GM10266 (cell line): ENCODE measurements at regions not wholly inside any gene's neighbourhood (a gene's known extent, or its start where the extent isn't known, plus 50 kb on each side); places are given as distances from the start of the nearest gene placed in this dataset.

ENCODE experiments used
- DNase-seq: peaks from one replicate; pipeline ENCODE4 v3.0.0; 2012; ENCODE audit errors: extremely low spot score
- CTCF ChIP-seq: IDR thresholded peaks from 2 replicates; pipeline ENCODE4 v1.5.1; 2012; ENCODE audit warnings: mild to moderate bottlenecking, low read depth; ENCODE audit not compliant: control insufficient read depth, insufficient read depth; ENCODE audit errors: missing control alignments

- no peak for DNase-seq
- TF ChIP-seq CTCF = no peak
These were observed 308.4 kb upstream of the LRFN5 start for GRCh38 chr14:41298328-41298690.

GRCh38 chr14:41297576-41298327 is 308.9 kb upstream of the LRFN5 start:
- no peak for TF ChIP-seq CTCF
- DNase-seq = no peak

DNA sequence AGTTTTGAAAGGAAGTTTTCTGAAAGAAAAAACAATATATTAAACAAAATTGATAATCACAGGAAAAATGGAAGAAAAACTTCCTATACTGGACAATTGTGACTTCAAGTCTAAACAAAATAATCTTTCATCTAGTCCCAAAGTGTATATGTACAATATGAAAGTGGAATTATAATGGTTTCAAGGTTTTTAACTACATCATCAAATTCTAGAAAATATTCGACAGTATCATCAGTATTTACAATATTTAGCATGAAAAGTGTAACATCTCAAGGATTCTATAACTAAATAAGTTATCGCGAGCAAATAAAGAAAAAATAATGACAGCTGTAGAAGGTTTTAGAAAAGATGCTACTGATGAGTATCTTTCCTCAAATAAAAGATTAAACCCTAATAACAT is 310.9 kb upstream of the LRFN5 start:
- TF ChIP-seq CTCF = no peak
- no peak for DNase-seq

DNA sequence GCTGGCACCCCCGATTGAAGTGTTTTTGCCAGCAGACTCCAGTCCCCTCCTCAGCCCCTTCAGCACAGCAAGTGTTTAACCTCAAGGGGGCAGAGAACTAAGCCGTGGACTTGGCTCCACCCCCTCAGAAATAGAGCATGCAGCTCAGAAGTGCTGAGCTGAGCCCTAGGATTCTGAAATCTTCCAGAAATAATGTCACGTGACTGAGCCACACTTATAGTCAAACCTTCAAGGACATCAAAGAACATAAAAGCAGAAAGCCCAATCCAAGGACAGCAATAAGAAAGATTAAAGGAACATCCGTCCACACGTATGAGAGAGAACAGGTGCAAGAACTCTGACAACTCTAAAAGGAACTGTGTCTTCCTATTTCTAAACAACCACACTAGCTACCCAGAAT is 317.7 kb upstream of the LRFN5 start:
- TF ChIP-seq CTCF = no peak
- DNase-seq = no peak

DNA sequence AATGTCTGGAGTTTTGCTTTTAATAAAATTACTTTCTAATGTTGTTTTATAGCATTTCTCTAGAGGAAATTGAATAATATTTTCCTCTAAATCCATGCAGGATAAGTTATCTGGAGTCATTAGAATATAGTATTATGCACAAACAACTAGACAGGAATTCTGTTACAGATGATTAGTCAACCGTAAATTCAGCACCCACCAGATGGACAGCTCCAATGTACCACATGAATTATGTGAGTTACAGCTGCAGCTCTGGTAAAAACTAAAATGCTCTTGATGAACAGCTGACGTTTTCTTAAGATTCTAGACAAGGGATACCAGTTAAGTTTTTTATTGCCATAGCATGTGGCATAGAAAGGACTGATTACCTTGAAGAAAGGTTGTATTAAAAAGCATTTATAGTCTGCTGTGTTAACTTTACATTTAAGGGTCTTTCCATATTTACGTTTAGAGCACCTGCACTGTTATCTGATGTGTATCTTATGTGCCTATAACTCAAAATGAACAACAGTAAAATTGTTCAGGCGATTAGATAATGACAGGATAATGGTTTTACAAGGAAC is 321.4 kb upstream of the LRFN5 start:
- TF ChIP-seq CTCF = no peak
- no peak for DNase-seq

DNA sequence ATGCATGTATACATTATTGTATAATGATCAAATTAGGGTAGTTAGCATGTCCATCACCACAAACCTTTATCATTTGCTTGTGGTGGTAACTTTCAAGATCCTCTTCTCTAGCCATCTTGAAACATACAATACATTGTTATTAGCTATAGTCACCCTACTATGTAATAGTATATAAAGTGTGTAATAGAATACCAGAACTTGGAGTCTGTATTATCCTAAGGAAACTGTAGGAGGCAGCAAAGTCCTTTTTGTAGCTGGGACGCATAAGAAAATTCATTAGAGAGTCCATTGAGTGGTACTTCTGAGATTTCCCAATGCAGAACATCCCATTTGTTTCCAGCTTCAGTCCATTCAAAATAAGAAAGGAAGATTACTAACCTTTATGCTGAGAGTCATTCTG is 325.9 kb upstream of the LRFN5 start:
- no peak for TF ChIP-seq CTCF
- DNase-seq = no peak

DNA sequence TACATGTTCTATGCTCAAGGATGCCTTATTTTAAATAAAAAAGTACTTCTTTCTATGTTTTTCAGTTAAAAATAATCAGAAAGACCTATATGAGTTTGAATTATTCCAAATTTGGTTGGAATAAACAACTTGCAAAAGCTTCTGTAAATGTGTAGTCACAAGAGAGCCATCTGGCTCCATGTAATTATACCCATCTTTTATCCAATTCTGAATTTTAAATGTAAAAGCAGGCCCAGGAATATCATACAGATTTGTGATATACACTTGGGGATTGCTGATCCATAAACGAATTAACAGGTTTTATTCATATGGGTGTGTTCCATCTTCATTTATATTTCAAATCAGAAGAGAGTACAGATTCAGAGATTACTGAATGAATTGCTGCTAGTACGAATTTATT is 329.2 kb upstream of the LRFN5 start:
- no peak for TF ChIP-seq CTCF
- DNase-seq = no peak
